GM19351 (cell line): ENCODE measurements at regions not wholly inside any gene's neighbourhood (a gene's known extent, or its start where the extent isn't known, plus 50 kb on each side); places are given as distances from the start of the nearest gene placed in this dataset.

Experiments
- ATAC-seq: cut with Tn5 transposase; IDR thresholded peaks from one replicate; pipeline ENCODE4 v1.9.1; 2021; ENCODE audit warnings: mild to moderate bottlenecking, moderate library complexity; ENCODE audit not compliant: unreplicated experiment

DNA sequence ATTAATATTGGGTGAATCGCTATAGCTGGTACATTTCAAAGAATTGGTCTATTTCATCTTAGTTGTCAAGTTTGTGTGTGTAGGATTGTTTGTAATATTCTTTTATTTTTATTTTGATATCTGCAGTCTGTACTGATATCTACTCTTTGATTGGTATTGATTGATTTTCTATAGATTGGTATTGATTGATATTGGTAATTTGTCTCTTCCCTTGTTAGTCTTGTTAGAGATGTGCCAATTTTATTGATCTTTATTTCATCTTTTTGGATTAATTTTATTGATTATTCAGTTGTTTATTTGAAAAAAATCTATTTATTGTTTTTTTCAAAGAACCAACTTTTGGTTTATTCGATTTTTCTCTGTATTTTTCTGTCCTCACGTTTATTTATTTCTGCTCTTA is 61.4 kb downstream of the TM2D3 start:
- ATAC-seq: no peak

DNA sequence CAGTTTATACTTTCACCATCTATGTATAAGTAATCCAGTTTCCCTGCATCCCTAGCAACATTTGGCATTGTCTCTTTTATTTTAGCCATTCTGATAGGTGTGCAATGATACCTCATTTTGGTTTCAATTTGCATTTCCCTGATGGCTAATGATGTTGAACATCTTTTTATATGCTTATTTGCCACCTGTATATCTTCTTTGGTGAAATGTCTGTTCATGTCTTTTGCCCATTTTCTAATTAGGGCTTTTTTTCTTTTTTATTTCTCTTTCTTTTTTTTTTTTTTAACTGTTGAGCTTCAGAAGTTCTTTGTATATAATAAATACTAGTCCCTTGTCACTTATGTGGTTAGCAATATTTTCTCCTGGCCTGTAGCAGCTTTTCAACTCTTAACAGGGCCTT is 68.9 kb downstream of the TM2D3 start:
- no peak for ATAC-seq

DNA sequence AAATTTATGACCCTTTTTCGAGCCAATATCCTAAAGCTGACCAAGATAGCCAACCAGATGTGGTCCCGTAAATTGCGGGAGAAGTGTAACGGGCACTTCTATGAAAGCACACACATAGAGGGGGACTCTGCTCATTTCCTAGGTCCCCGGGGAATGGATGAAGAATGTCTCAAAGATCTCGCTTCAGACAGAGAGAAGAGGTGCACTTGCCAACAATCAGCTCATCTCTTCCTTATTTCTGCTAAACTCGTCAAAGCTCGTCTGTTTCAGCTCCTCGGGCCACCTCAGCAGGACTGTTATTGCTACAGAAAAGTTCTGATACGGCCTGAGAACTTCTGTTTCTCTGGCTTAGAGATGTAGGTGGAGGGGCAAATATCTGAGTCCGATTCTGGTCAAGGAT is 71.8 kb downstream of the TM2D3 start:
- no peak for ATAC-seq

DNA sequence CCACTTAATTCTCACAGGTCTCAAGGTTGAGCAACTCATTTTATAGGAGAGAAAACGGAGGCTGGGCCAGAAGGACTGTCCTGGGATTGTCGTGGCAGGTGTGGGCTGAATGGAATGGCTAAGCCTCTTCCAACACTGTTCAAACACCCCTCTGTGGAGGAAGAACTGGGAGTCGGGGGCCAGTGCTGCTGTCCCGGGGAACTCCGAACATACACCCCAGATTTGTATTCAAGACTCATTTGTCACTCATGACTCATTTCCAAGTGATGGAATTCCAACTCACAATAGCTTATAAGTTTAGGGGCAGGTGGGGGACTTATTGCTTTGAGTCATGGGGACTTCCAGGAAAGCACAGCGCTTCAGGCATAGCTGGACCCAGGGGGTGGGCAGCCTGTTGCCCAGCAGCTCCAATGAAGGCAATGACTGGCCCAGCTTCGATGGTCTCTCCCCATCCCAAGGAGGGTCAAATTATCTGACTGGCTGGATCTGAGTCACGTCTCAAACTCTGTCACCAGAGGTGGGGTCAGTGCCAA is 72.5 kb downstream of the TM2D3 start:
- no peak for ATAC-seq

DNA sequence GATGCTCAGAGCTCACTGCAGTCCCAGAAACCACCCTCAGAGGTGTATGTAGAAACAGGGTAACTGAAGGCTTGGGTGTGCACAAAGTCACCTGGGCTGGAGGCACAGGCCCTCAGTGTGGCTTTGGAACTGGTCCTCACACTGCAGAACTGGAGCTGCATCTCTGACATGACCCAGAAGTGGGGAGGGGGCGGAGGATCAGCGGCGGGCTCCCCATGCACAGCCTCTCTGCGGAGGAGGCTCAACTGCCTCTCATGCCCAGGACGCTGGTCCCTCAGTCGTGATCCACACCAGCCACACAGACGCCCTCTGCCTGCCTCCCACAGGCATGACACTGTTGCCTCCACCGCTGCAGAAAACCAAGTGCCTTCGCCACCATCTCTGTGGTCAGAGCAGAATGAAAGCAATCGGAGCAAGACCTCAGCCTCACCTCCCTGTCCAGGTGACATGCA is 73.7 kb downstream of the TM2D3 start:
- ATAC-seq: peak; percentile 83

DNA sequence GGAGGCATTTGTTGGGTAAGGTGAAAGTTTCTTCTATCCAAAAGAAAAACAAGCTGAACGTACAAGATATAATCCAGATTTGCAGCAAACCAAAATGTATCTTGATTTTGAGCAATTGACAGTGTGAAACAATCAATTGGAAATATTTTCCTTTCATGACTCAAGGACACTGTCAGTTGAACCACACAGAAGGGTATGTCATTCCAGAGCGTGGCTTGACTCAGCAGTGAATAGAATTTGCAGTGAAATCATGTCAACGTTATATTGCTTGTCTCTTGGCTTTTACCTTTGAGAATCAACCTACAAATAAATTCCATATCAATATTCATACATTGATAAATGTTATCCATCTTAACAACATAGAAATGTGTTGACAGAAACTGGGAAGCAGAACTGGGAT is 78.2 kb downstream of the TM2D3 start:
- no peak for ATAC-seq

DNA sequence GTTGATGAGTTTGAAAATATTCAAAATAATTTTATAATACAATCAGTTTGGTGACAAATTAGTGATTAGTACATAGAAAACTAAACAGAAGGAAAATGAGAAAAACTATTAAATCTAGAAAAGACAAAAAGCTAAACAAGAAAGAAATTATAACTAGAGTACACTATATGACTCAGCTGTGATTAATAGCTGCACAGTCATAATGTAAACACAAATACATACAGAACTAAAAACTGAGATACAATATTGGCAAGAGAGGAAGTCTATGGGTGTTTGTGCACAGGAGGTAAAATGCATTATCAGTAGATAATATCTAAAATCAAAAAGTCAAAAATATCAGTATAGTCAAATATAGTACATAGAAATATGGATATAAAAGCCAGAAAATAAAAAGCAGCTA is 80.7 kb upstream of the PCSK6 start:
- no peak for ATAC-seq

DNA sequence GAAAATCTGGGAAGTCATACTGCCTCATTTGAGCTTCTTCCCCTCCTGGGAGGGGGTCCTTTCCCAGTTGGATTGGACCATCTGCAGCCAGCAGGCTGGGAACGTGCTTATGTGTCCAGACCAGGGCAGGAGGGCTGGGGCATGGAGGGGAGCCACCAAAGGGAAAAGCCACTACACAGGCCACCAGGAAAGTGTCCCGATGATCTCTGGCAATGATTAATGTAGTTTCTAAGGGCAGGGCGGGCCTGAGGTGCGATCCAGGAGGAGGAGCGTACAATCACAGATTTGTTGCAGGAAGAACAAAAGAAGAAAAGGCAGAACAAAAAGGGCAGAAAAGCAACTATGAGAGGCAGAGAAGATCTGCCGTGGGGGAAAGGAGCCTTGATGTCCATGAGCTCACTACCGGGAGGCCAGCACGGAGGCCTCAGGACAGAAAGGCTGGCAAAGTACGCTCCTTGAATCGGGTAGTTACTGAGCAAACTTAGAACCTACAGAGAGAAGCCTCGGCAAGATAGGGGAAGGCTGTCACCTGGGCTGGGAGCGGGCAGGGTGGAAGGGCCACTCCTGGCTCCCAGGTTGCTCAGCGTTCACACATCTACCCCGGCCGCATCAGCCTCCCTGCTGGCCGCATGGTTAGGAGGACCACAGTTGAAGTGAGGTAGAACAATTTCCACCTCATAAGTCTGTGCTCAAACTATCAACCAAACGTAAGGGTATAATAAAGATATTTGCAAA is 79.5 kb upstream of the PCSK6 start:
- no peak for ATAC-seq

DNA sequence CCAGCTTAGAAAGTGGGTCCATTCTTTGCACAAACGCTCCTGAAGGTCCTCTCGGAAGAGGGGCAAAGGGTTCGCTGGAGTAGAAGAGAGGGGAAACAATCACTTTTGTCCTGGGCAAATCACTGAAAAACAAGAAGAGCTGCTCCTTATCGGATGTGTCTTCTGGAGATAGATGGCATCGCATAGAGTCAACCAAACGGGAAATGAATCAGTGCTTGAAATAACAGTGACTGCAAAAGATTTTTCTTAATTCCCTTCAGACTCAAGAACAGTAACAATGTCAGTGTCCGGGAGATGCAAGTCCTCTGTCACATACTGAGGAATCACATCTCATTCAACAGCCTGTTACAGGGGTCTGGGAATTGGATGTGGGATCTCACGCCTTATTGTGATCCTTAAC is 78.8 kb upstream of the PCSK6 start:
- ATAC-seq: no peak

DNA sequence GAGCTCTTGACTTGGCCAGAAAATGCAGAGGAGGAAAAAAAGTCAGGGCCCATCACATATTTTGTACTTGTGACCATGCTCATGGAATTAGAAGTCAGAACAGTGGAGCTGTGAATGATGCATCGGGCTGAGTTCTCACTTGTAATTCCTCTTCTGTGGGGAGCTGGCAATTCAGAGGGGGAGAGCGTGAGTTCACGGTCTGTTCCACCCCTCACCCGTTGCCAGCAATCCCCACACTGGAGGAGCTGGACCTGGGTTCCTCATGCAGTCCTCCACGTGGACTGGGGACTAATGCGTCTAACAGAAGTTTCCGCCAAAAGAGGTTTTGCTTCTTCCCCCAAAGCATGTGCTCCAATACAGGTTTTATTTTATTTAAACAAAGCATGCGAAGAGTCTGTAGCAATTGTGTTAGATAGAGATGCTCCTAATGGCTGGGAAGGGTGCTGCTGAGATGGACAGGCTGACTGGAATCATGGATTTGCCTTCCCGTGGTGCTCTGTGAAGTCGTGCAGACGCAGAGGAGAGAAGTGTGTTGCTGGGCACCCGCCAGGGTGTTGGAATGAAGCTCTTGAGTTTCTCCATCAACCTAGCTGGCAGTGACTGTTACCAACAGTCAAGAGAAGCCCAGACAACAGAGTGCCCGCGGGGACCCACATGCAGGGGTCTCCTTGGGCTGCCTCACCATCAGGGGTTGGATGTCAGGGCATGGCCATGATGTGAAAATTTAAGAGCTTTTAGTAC is 77.4 kb upstream of the PCSK6 start:
- ATAC-seq: no peak

DNA sequence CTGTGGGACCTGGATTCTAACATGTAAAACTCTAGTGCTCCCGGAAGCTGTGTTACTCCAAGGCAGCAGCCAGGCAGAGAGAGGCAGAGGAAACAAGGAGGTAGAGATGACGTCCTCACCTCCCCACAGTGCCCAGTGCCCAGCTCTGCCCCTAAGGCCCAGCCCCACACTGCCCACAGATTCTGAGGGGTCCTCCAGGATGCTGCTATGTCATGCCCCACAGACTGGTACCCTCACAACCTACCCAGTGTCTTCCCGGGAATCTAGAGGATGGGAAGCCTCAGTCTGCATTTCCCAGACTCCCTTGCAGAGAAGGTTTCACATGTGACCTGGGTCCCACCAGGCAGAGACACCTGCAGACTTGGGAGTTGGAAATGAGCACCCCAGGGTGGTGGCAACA is 75.9 kb upstream of the PCSK6 start:
- ATAC-seq: no peak

DNA sequence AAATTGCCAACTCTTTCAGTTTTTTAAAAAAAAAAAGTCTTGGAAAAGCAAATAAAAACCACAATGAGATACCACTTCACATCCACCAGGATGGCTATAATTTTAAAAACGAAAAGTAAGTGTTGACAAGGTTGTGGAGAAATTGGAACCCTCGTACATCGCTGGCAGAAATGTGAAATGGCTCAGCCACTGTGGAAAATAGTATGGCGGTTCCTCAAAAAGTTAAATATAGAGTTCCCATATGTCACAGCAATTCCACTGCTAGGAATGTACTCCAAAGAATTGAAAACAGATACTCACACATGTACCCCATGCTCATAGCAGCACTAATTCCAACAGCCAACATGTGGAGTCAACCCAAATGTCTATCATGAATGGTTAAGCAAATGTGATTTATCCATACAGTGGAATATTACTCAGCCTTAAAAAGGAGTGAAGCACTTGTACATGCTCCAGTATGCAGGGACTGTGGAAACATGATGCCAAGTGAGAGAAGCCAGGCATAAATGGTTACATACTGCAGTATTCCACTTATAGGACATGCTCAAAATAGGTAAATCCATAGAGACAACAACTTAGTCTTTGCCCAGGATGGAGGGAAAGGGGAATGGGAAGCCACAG is 73.8 kb upstream of the PCSK6 start:
- no peak for ATAC-seq

DNA sequence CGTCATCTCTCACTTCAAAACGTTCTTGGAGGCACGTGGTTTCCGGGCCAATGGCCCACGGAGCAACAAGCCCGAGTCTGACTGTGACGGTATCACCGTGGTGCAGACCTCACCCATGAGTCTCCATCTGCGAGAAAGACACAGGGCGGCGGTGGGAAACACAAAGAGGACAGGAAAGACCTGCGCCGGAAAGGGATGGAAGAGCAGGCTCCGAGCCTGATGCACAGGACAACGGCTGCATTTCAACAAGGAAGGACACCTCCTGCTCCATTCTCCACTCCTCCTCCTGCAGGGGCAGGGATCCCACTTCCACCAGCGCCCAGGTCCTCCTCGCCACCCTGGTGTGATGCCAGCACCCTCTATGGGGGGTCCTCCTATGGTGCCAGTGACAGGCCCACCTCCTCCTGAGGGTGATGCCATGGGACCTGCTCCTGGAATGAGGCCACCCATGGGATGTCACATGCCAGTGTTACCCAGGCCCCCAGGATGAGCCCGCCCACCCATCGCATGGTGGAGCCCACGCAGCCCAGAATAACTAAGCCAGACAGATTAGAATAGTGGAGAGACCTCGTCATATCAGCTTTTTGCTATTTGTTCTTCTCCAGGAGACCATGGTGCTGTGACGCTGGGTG is 73.0 kb upstream of the PCSK6 start:
- no peak for ATAC-seq

DNA sequence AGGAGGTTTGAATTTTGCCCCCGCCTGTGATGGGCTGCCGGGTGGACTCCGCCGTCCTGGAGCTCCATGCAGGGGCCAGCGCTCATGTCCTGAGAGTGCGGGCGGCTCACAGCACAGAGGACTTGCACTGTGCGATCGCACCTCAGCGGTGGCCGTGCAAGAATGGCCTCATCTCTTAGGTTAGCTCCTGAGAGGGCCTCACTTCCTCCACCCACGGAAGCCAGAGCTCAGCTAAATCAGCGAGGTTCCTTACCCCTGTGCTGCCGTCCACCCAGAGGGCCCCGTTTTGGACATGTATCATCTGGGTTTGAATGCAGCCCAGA is 72.0 kb upstream of the PCSK6 start:
- ATAC-seq: no peak

DNA sequence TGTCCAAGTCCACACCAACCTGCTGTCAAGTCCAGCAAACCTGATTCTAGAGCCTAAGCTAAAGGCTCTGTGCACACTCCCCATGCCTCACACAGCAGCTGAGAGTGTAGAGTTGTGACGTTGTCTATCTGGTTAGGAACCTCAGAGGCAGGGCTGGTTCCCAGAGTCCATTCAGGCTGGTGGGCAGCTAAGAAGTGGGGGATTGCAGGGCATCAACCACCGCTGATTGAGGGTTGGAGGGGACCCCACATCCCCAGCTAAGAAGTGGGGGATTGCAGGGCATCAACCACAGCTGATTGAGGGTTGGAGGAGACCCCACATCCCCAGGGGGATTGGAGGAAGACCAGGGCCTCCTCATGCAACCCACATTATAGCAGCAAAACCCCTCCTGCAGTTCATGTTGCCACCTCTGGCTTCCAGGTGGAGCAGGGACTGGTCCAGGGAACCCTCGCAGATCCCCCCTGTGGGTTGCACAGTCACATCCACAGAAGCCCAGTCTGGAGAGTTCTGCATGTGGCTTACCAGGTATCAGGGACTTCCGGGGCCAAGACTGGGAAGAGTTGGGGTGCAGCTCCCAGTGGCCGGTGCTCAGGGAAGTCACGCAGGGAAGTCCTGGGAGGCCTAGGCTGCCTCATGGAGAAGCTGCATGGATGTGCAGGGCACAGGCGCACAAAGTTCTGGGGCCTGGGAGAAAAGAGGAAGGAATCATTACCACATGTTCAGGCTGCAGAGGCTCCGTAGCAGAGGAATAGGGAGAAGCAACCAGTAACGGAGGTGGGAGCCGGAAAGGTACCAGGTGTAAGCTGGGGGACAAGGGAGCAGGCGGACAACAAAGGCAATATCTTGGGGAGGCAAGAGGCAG is 71.4 kb upstream of the PCSK6 start:
- no peak for ATAC-seq

DNA sequence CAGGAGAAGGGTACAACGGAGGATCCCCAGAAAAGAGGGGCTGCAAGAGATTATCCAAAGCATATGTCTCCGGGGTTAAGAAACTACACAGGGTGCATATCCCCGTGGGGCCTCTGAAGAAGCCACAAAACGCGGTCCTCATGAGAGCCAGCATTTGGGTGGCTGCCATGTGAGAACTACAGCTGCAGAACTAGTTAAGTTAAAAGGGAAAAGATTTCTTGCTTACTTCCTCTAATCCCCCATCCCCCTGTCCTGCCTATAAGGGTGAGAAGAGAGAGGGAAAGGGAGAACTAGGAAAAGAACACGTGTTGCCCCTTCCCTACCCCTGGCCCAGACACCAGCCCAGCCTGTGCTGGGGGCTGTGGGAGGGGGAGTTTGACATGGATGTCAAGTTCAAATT is 70.4 kb upstream of the PCSK6 start:
- no peak for ATAC-seq

DNA sequence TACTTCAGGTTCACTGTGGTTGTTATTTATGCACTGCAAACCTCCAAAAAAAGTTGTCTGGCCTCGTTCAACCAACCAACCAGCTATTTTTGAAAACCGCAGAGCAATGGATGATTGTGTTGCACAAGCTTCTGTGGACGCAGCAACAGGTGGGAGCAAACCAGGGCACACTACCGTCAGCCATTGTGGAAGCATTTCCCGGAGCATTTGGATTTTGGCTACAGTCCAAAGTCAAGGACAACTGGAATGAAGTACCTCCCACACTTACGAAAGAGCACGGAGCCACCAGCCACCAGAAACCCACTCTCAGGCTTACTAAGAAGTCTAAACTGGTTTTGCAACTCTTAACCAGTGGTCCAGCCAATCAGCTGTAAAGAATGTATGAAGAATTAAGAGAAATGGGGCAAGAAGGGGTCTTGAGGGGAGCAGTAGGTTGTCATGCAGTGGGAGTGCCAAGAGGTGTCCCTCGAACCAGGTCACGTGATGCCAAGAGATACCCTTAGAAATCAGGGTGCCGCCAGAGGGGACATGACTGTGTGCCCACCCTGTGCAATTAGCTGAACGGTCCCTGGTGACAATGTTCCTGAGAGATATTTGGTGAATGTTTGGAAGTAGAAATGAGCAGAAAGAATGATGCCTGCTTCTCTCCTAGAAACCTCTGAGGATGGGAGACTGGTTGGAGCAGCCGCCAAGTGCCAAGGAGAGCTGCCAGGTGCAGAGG is 68.9 kb upstream of the PCSK6 start:
- ATAC-seq: no peak

DNA sequence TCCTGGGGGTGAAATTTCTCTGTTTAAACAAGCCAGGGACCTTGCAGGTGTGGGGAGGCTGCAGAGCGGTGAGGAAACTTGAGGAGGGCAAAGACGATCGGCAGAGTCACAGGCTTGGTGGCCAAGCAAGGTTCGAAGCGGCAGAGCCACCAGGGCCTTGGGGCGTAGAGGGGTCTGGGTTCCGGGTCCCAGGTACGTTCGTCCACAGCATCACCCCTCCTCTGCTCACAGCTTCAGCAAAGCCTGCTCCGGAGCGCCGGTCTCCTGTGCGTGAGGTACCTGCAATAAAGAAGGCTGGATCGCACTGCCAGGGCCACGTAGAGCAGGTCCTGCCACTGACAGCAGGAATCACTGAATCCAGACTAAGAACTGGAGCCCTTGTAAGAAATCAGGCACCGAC is 66.8 kb upstream of the PCSK6 start:
- no peak for ATAC-seq

DNA sequence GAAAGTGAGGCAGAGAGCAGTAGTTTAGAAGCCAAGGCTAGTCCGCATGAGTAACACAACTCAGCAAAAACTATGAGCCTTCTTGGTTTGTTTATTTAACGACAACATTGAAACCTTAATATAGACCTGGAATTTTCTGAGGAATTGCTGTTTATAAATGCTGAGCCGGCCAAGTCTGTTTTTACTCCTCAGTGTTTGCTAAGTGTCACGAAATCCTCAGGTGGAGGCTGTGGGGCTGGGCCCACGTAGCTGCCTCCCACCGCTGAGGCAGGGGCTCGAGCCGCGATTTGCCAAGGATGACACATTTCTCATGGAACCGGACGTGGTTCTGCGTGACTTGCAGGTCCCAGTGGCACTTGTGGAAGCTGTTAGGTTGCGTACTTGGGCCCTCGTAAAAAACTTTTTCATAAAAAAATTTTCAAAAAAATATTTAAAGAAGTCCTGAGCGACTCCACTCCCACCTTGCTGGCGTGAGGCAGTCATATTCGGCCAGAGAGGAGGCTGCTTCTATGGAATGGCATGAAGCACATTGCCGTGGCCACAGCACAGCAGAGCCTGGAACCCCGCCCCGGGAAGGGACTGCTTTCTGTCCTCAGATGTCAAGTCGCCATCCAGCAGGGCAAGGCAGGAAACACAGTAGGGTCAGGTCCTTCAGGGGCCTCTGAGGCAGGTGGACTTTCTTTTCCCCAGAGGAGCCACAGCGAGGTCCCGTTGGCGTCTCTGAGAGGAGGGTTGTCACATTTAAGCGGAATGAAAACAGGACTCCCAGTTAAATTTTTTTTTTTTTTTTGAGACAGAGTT is 64.8 kb upstream of the PCSK6 start:
- no peak for ATAC-seq
